ENCODE measurements at regions not wholly inside any gene's neighbourhood (a gene's known extent, or its start where the extent isn't known, plus 50 kb on each side); places are given as distances from the start of the nearest gene placed in this dataset.

- intact Hi-C loops (cut with micrococcal nuclease) = no loop called here
Measured at GRCh38 chr2:83674050-83674449, 785.0 kb downstream of the SUCLG1 start.

GRCh38 chr2:83665894-83666293 lies 793.2 kb downstream of the SUCLG1 start:
- intact Hi-C loops (cut with micrococcal nuclease) = no loop called here

- intact Hi-C loops (cut with micrococcal nuclease) = no loop called here
Measured at GRCh38 chr2:83665154-83665553, 793.9 kb downstream of the SUCLG1 start.

- intact Hi-C loops (cut with micrococcal nuclease) = no loop called here
Measured at GRCh38 chr2:83661711-83662110, 797.4 kb downstream of the SUCLG1 start.

GRCh38 chr2:83654091-83654611 lies 804.9 kb downstream of the SUCLG1 start:
- intact Hi-C loops (cut with micrococcal nuclease) = no loop called here

GRCh38 chr2:83650898-83651297 lies 808.2 kb downstream of the SUCLG1 start:
- intact Hi-C loops (cut with micrococcal nuclease) = no loop called here

GRCh38 chr2:83650161-83650560 lies 808.9 kb downstream of the SUCLG1 start:
- intact Hi-C loops (cut with micrococcal nuclease) = no loop called here

GRCh38 chr2:83640506-83640905 lies 818.6 kb downstream of the SUCLG1 start:
- intact Hi-C loops (cut with micrococcal nuclease) = no loop called here

- intact Hi-C loops (cut with micrococcal nuclease) = no loop called here
Measured at GRCh38 chr2:83633423-83633822, 825.7 kb downstream of the SUCLG1 start.

- intact Hi-C loops (cut with micrococcal nuclease) = no loop called here
Measured at GRCh38 chr2:83630351-83630750, 828.7 kb downstream of the SUCLG1 start.

GRCh38 chr2:83615511-83615910 lies 843.6 kb downstream of the SUCLG1 start:
- intact Hi-C loops (cut with micrococcal nuclease) = no loop called here

GRCh38 chr2:83613178-83613577 lies 845.9 kb downstream of the SUCLG1 start:
- intact Hi-C loops (cut with micrococcal nuclease) = no loop called here

GRCh38 chr2:83602753-83603152 lies 856.3 kb downstream of the SUCLG1 start:
- intact Hi-C loops (cut with micrococcal nuclease) = no loop called here

- intact Hi-C loops (cut with micrococcal nuclease) = no loop called here
Measured at GRCh38 chr2:83596592-83597282, 862.3 kb downstream of the SUCLG1 start.

- intact Hi-C loops (cut with micrococcal nuclease) = no loop called here
Measured at GRCh38 chr2:83595926-83596325, 863.2 kb downstream of the SUCLG1 start.

- intact Hi-C loops (cut with micrococcal nuclease) = no loop called here
Measured at GRCh38 chr2:83595121-83595690, 863.9 kb downstream of the SUCLG1 start.

GRCh38 chr2:83594241-83595120 lies 864.6 kb downstream of the SUCLG1 start:
- intact Hi-C loops (cut with micrococcal nuclease) = no loop called here

- intact Hi-C loops (cut with micrococcal nuclease) = no loop called here
Measured at GRCh38 chr2:83587309-83587708, 871.8 kb downstream of the SUCLG1 start.

GRCh38 chr2:83585250-83585649 lies 873.8 kb downstream of the SUCLG1 start:
- intact Hi-C loops (cut with micrococcal nuclease) = no loop called here

GRCh38 chr2:83584672-83585071 lies 874.4 kb downstream of the SUCLG1 start:
- intact Hi-C loops (cut with micrococcal nuclease) = no loop called here

- intact Hi-C loops (cut with micrococcal nuclease) = no loop called here
Measured at GRCh38 chr2:83582589-83582988, 876.5 kb downstream of the SUCLG1 start.

- intact Hi-C loops (cut with micrococcal nuclease) = no loop called here
Measured at GRCh38 chr2:83579507-83579906, 879.6 kb downstream of the SUCLG1 start.
